GM12878 (cell line): ENCODE measurements at regions not wholly inside any gene's neighbourhood (a gene's known extent, or its start where the extent isn't known, plus 50 kb on each side); places are given as distances from the start of the nearest gene placed in this dataset.

Source experiments
- ATAC-seq: fragments of 200-7000 bp; cut with Tn5 transposase; 3 replicates; pipeline ENCODE4 v1.9.1; 2020; ENCODE audit warnings: mild to moderate bottlenecking, moderate library complexity
- BruUV-seq: library from RNA; stranded (reverse); fragments of 400-500 nt; replicated peaks from 2 replicates; lab custom pipeline; 2021; lab: Mats Ljungman, UMichigan
- CTCF ChIA-PET: fragments of 300-600 bp; sonication (Branson Sonifier 250); formaldehyde crosslinking; extraction: SDS; loops from one replicate; lab custom pipeline; 2021; ENCODE audit warnings: inconsistent platforms; lab: Yijun Ruan, JAX
- POLR2A ChIA-PET: fragments of 350-600 bp; formaldehyde crosslinking; extraction: SDS; loops from one replicate; lab custom pipeline; 2021; ENCODE audit warnings: inconsistent platforms; lab: Charles Lee
- RAD21 ChIA-PET: fragments of 300-600 bp; sonication (Branson Sonifier 250); formaldehyde crosslinking; loops from one replicate; lab custom pipeline; 2023; ENCODE audit warnings: antibody characterized with exemption; ENCODE audit not compliant: unreplicated experiment; lab: Charles Lee
- SMC1A ChIA-PET: fragments of 300-600 bp; sonication (Branson Sonifier 250); formaldehyde crosslinking; loops from one replicate; lab custom pipeline; 2023; ENCODE audit not compliant: unreplicated experiment, uncharacterized antibody; lab: Charles Lee
- DNase-seq: peaks from one replicate; pipeline ENCODE4 v3.0.0-alpha.2; 2011; ENCODE audit warnings: low read depth, low spot score
- FAIRE-seq: peaks from 3 replicates; lab custom pipeline; 2011; peaks lifted over from hg19 to GRCh38; lab: Jason Lieb, UNC
- H2AFZ ChIP-seq: 2 replicates; pipeline ENCODE4 v1.6.0; 2011; ENCODE audit warnings: low read depth, low read length, control low read depth; ENCODE audit not compliant: control insufficient read depth
- H3K27ac ChIP-seq: 2 replicates; pipeline ENCODE4 v1.5.1; 2011; ENCODE audit warnings: control low read depth; ENCODE audit not compliant: control insufficient read depth, insufficient read depth
- H3K27me3 ChIP-seq, 2 experiments: replicated peaks in 1 of 2; 2 replicates each; pipeline versions ENCODE4 v1.6.0 to v1.6.1; 2011; ENCODE audit warnings: low read length in 1 of 2; ENCODE audit not compliant: control insufficient read depth in 2 of 2, insufficient read depth in 2 of 2
- H3K36me3 ChIP-seq, 2 experiments: 2 replicates each; pipeline ENCODE4 v1.5.1; 2011; ENCODE audit warnings: low read length in 1 of 2; ENCODE audit not compliant: control insufficient read depth in 2 of 2, insufficient read depth in 2 of 2
- H3K4me1 ChIP-seq: 2 replicates; pipeline ENCODE4 v1.6.1; 2011; ENCODE audit warnings: mild to moderate bottlenecking, low read length, moderate library complexity, mixed read lengths; ENCODE audit not compliant: control insufficient read depth, insufficient read depth
- H3K4me2 ChIP-seq: 2 replicates; pipeline ENCODE4 v1.6.0; 2011; ENCODE audit warnings: control low read depth; ENCODE audit not compliant: control insufficient read depth, insufficient read depth
- H3K4me3 ChIP-seq: fragments of 200-600 bp; sonication (generic); 2 replicates; pipeline ENCODE4 v1.5.1; 2016
- H3K79me2 ChIP-seq: 2 replicates; pipeline ENCODE4 v1.6.0; 2011; ENCODE audit warnings: low read length; ENCODE audit not compliant: control insufficient read depth, insufficient read depth
- H3K9ac ChIP-seq: 2 replicates; pipeline ENCODE4 v1.8.0; 2011; ENCODE audit warnings: low read length, control low read depth, mixed read lengths; ENCODE audit not compliant: control insufficient read depth, insufficient read depth
- H3K9me3 ChIP-seq: replicated peaks from 3 replicates; pipeline ENCODE4 v1.5.1; 2011; ENCODE audit warnings: mild to moderate bottlenecking, low read length; ENCODE audit not compliant: control insufficient read depth, insufficient read depth
- H4K20me1 ChIP-seq: 2 replicates; pipeline ENCODE4 v1.6.0; 2011; ENCODE audit not compliant: control insufficient read depth, insufficient read depth
- CBFB ChIP-seq: IDR thresholded peaks from 2 replicates; pipeline ENCODE4 v1.6.1; 2016; ENCODE audit warnings: antibody characterized with exemption, low read depth
- CHD1 ChIP-seq: IDR thresholded peaks from 2 replicates; pipeline ENCODE4 v1.6.1; 2012; ENCODE audit warnings: low read depth, low read length, improper control_type of control experiment
- EED ChIP-seq: sonication (generic); IDR thresholded peaks from 2 replicates; pipeline ENCODE4 v1.6.1; 2016; ENCODE audit warnings: antibody characterized with exemption, low read depth
- MTA3 ChIP-seq: IDR thresholded peaks from 2 replicates; pipeline ENCODE4 v1.6.1; 2012; ENCODE audit warnings: low read length, inconsistent platforms, borderline replicate concordance
- PRDM15 ChIP-seq: fragments of 450-650 bp; formaldehyde crosslinking; IDR thresholded peaks from 2 replicates; pipeline ENCODE4 v1.4.0; 2020; ENCODE audit warnings: mild to moderate bottlenecking, moderate library complexity
- SREBF1 ChIP-seq: IDR thresholded peaks from 2 replicates; pipeline ENCODE4 v1.6.1; 2012; ENCODE audit warnings: mild to moderate bottlenecking, low read length
- ZBTB4 ChIP-seq: fragments of 450-650 bp; formaldehyde crosslinking; IDR thresholded peaks from 2 replicates; pipeline ENCODE4 v1.4.0; 2022; ENCODE audit warnings: mild to moderate bottlenecking, moderate library complexity
- ZNF687 ChIP-seq: fragments of 450-650 bp; IDR thresholded peaks from 2 replicates; pipeline ENCODE4 v1.6.1; 2017; ENCODE audit warnings: mild to moderate bottlenecking, moderate library complexity
- WGBS: methylation state at CpG from one replicate; pipeline ENCODE4 v1.1.6; 2016; ENCODE audit warnings: low lambda C conversion rate; ENCODE audit not compliant: insufficient replicate concordance, insufficient coverage; ENCODE audit errors: missing lambda C conversion rate; 5-methylcytosine and 5-hydroxymethylcytosine counted together
- in situ Hi-C: fragments of 300-500 bp; cut with MboI; formaldehyde crosslinking; loops from 9 replicates; pipeline ENCODE4 v1.14.3; 2018; ENCODE audit warnings: mixed read lengths
- intact Hi-C: fragments of 100-400 bp; cut with micrococcal nuclease; formaldehyde crosslinking; loops from one replicate; pipeline ENCODE4 v1.14.2; 2022; ENCODE audit not compliant: unreplicated experiment
- TF ChIP-seq, protein P1 (sequence below): fragments of 450-650 bp; IDR thresholded peaks from 2 replicates; pipeline ENCODE4 v1.6.1; 2017; ENCODE audit warnings: mild to moderate bottlenecking, low read depth, inconsistent platforms; ENCODE audit not compliant: poor library complexity, severe bottlenecking

- Histone ChIP-seq H3K4me1 (no peaks in the 10 kb centered on the region), H4K20me1 (no peaks in the 10 kb centered on the region), H3K4me3 (no peak overlapping the region), H2AFZ (no peak overlapping the region), H3K4me2 (no peak overlapping the region), H3K27ac (no peak overlapping the region), H3K9ac (no peak overlapping the region), H3K27me3 (no peaks in the 10 kb centered on the region), H3K9me3 (no peaks in the 10 kb centered on the region), H3K79me2 (no peaks in the 10 kb centered on the region), H3K36me3 (no peaks in the 10 kb centered on the region)
- POLR2A ChIA-PET: no interaction called here
- TF ChIP-seq ZBTB4 (CRISPR knock-in tag) (no peak), MTA3 (no peak), CHD1 (no peak), CBFB (no peak), EED (no peak), PRDM15 (no peak), SREBF1 (no peak), ZNF687 (no peak)
- TF ChIP-seq, protein P1, sequence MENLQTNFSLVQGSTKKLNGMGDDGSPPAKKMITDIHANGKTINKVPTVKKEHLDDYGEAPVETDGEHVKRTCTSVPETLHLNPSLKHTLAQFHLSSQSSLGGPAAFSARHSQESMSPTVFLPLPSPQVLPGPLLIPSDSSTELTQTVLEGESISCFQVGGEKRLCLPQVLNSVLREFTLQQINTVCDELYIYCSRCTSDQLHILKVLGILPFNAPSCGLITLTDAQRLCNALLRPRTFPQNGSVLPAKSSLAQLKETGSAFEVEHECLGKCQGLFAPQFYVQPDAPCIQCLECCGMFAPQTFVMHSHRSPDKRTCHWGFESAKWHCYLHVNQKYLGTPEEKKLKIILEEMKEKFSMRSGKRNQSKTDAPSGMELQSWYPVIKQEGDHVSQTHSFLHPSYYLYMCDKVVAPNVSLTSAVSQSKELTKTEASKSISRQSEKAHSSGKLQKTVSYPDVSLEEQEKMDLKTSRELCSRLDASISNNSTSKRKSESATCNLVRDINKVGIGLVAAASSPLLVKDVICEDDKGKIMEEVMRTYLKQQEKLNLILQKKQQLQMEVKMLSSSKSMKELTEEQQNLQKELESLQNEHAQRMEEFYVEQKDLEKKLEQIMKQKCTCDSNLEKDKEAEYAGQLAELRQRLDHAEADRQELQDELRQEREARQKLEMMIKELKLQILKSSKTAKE: no peak
- SMC1A ChIA-PET: interaction anchor here (1.1 kb wide), 1 partner anchor 17 kb away, joined by 3 read pairs; no protein-coding TSS in a partner anchor
- RAD21 ChIA-PET: no interaction called here
- in situ Hi-C loops: no loop called here
- WGBS: 40% methylated on average over 6 of the region's 6 CpGs
- ATAC-seq (no peak), DNase-seq (no peak), FAIRE-seq (no peak)
- CTCF ChIA-PET: no interaction called here
- intact Hi-C loops: no loop called here
- BruUV-seq: no TSS peak
These were observed 285.1 kb downstream of the IL20RB start for GRCh38 chr3:137242836-137243400.
